H1 (cell line): ENCODE measurements at regions not wholly inside any gene's neighbourhood (a gene's known extent, or its start where the extent isn't known, plus 50 kb on each side); places are given as distances from the start of the nearest gene placed in this dataset.

Experiments
- CTCF ChIA-PET: fragments of 300-600 bp; sonication (Branson Sonifier 250); formaldehyde crosslinking; loops from one replicate; lab custom pipeline; 2021; ENCODE audit not compliant: partially characterized antibody; lab: Charles Lee
- POLR2A ChIA-PET: fragments of 300-600 bp; sonication (Branson Sonifier 250); formaldehyde crosslinking; loops from one replicate; lab custom pipeline; 2021; ENCODE audit warnings: inconsistent platforms; ENCODE audit not compliant: partially characterized antibody; lab: Charles Lee
- DNase-seq, 2 experiments: peaks; one replicate each; pipeline versions ENCODE4 v3.0.0 to v3.0.0-alpha.2; 2010 to 2022; ENCODE audit warnings: low spot score in 2 of 2, low read depth in 1 of 2, mixed read lengths in 1 of 2
- FAIRE-seq: peaks from 2 replicates; lab custom pipeline; 2011; peaks lifted over from hg19 to GRCh38; lab: Jason Lieb, UNC
- H2AFZ ChIP-seq: 2 replicates; pipeline ENCODE4 v1.8.1; 2012; ENCODE audit warnings: low read length, inconsistent platforms
- H2AK5ac ChIP-seq: 2 replicates; pipeline ENCODE4 v1.6.1; 2013; ENCODE audit warnings: low read depth, low read length
- H2BK120ac ChIP-seq: replicated peaks from 2 replicates; pipeline ENCODE3; 2013; ENCODE audit warnings: low read depth, low read length, inconsistent platforms
- H2BK12ac ChIP-seq: 2 replicates; pipeline ENCODE4 v1.6.1; 2013; ENCODE audit warnings: low read depth, low read length
- H2BK15ac ChIP-seq: 2 replicates; pipeline ENCODE4 v1.6.1; 2013; ENCODE audit warnings: low read length
- H2BK20ac ChIP-seq: 2 replicates; pipeline ENCODE4 v1.6.1; 2013; ENCODE audit warnings: low read length
- H2BK5ac ChIP-seq: 2 replicates; pipeline ENCODE4 v1.6.1; 2013; ENCODE audit warnings: low read depth, low read length
- H3K14ac ChIP-seq: 2 replicates; pipeline ENCODE4 v1.6.1; 2013; ENCODE audit warnings: inconsistent platforms; ENCODE audit not compliant: insufficient read length
- H3K18ac ChIP-seq: 2 replicates; pipeline ENCODE4 v1.6.1; 2013; ENCODE audit warnings: low read length; ENCODE audit errors: extremely low read depth
- H3K23ac ChIP-seq: 2 replicates; pipeline ENCODE4 v1.6.1; 2013; ENCODE audit warnings: inconsistent platforms; ENCODE audit not compliant: insufficient read length
- H3K23me2 ChIP-seq: 2 replicates; pipeline ENCODE4 v1.6.1; 2013; ENCODE audit warnings: low read depth, low read length
- H3K27ac ChIP-seq: 2 replicates; pipeline ENCODE4 v1.6.1; 2011; ENCODE audit warnings: low read depth, low read length, inconsistent platforms
- H3K27me3 ChIP-seq, 4 experiments: replicated peaks in 1 of 4; 1 replicate in 1 of 4; 2 replicates in 3 of 4; pipeline versions ENCODE4 v1.6.1 to v1.8.1; 2011 to 2013; ENCODE audit warnings: low read length in 3 of 4, mild to moderate bottlenecking in 3 of 4, inconsistent platforms in 2 of 4, mixed read lengths in 2 of 4, moderate library complexity in 1 of 4; ENCODE audit not compliant: control insufficient read depth in 3 of 4, insufficient read depth in 3 of 4; ENCODE audit errors: extremely low read depth in 1 of 4
- H3K36me3 ChIP-seq, 4 experiments: 2 replicates each; pipeline versions ENCODE4 v1.6.1 to v1.8.1; 2011 to 2013; ENCODE audit warnings: mild to moderate bottlenecking in 4 of 4, low read length in 3 of 4, moderate library complexity in 2 of 4, control low read depth in 1 of 4, inconsistent platforms in 1 of 4; ENCODE audit not compliant: insufficient read depth in 4 of 4, control insufficient read depth in 2 of 4
- H3K4ac ChIP-seq: replicated peaks from 2 replicates; pipeline ENCODE3; 2013; ENCODE audit warnings: low read length, low read depth, mixed read lengths, inconsistent platforms; ENCODE audit not compliant: insufficient read length
- H3K4me1 ChIP-seq, 4 experiments: replicated peaks in 1 of 4; 1 replicate in 1 of 4; 2 replicates in 3 of 4; pipeline versions ENCODE4 v1.6.1 to v1.8.1; 2011 to 2013; ENCODE audit warnings: low read length in 3 of 4, inconsistent platforms in 2 of 4, mixed read lengths in 1 of 4; ENCODE audit not compliant: insufficient read depth in 4 of 4, control insufficient read depth in 3 of 4
- H3K4me2 ChIP-seq, 2 experiments: 2 replicates each; pipeline versions ENCODE4 v1.6.1 to v1.8.1; 2011 to 2013; ENCODE audit warnings: low read depth in 2 of 2, low read length in 2 of 2, control low read depth in 1 of 2, inconsistent platforms in 1 of 2, mild to moderate bottlenecking in 1 of 2; ENCODE audit not compliant: insufficient read depth in 1 of 2
- H3K4me3 ChIP-seq, 4 experiments: fragments of 200-600, 300-600 bp in 1 of 4; sonication (generic), shearing (Covaris generic), sonication (Bioruptor Twin) in 1 of 4; 2 replicates each; pipeline versions ENCODE4 v1.5.1 to v1.8.1; 2011 to 2016; ENCODE audit warnings: low read length in 4 of 4, low read depth in 3 of 4, control low read depth in 2 of 4, inconsistent platforms in 2 of 4, mild to moderate bottlenecking in 2 of 4, mixed read lengths in 1 of 4, moderate library complexity in 1 of 4; ENCODE audit not compliant: insufficient read depth in 2 of 4; ENCODE audit errors: extremely low read depth in 1 of 4
- H3K56ac ChIP-seq: replicated peaks from 2 replicates; pipeline ENCODE3; 2013; ENCODE audit warnings: low read depth, mild to moderate bottlenecking, mixed read lengths, low read length, inconsistent platforms; ENCODE audit not compliant: insufficient read length
- H3K79me1 ChIP-seq: 2 replicates; pipeline ENCODE4 v1.6.1; 2013; ENCODE audit warnings: low read depth, low read length, control low read depth
- H3K79me2 ChIP-seq, 2 experiments: 2 replicates each; pipeline versions ENCODE4 v1.6.1 to v1.8.1; 2012 to 2013; ENCODE audit warnings: low read length in 2 of 2, mild to moderate bottlenecking in 2 of 2, inconsistent platforms in 1 of 2; ENCODE audit not compliant: insufficient read depth in 2 of 2, control insufficient read depth in 1 of 2
- H3K9ac ChIP-seq, 4 experiments: replicated peaks in 1 of 4; 1 replicate in 1 of 4; 2 replicates in 3 of 4; pipeline versions ENCODE4 v1.6.1 to v1.8.1; 2011 to 2013; ENCODE audit warnings: low read depth in 3 of 4, low read length in 3 of 4, control low read depth in 2 of 4, mild to moderate bottlenecking in 2 of 4, moderate library complexity in 2 of 4, inconsistent platforms in 1 of 4; ENCODE audit errors: extremely low read depth in 1 of 4
- H3K9me3 ChIP-seq, 2 experiments: 2 replicates each; pipeline versions ENCODE4 v1.6.1 to v1.8.1; 2012 to 2013; ENCODE audit warnings: mild to moderate bottlenecking in 2 of 2, moderate library complexity in 2 of 2, control low read depth in 1 of 2, inconsistent platforms in 1 of 2, low read depth in 1 of 2, low read length in 1 of 2, mixed read lengths in 1 of 2; ENCODE audit not compliant: insufficient read depth in 2 of 2
- H4K20me1 ChIP-seq, 2 experiments: replicated peaks in 1 of 2; 2 replicates each; pipeline versions ENCODE3 to v1.8.1; 2011 to 2013; ENCODE audit warnings: inconsistent platforms in 2 of 2, low read length in 2 of 2, mild to moderate bottlenecking in 1 of 2; ENCODE audit not compliant: insufficient read depth in 2 of 2, control insufficient read depth in 1 of 2
- H4K5ac ChIP-seq: 2 replicates; pipeline ENCODE4 v1.6.1; 2013; ENCODE audit warnings: low read length, low read depth, mixed read lengths, inconsistent platforms; ENCODE audit not compliant: insufficient read length
- H4K8ac ChIP-seq: 2 replicates; pipeline ENCODE4 v1.8.0; 2013; ENCODE audit warnings: mild to moderate bottlenecking, moderate library complexity, low read length, inconsistent platforms; ENCODE audit not compliant: insufficient read depth; ENCODE audit errors: extremely low read depth
- H4K91ac ChIP-seq: replicated peaks from 2 replicates; pipeline ENCODE3; 2013; ENCODE audit warnings: low read length, mixed read lengths, inconsistent platforms; ENCODE audit not compliant: insufficient read length
- BRCA1 ChIP-seq: IDR thresholded peaks from 2 replicates; pipeline ENCODE4 v1.6.1; 2012; ENCODE audit warnings: low read depth, low read length, improper control_type of control experiment
- CBX5 ChIP-seq: fragments of 300-800, 300-1000 bp; sonication (generic); IDR thresholded peaks from 2 replicates; pipeline ENCODE4 v1.7.1; 2016; ENCODE audit warnings: antibody characterized with exemption, low read length, low read depth
- CBX8 ChIP-seq: fragments of 300-800, 300-1000 bp; sonication (generic); IDR thresholded peaks from 2 replicates; pipeline ENCODE4 v1.7.1; 2016; ENCODE audit warnings: low read depth, low read length, borderline replicate concordance
- CHD1 ChIP-seq: IDR thresholded peaks from 2 replicates; pipeline ENCODE4 v1.6.1; 2012; ENCODE audit warnings: low read depth, low read length, improper control_type of control experiment
- CREB1 ChIP-seq: IDR thresholded peaks from 2 replicates; pipeline ENCODE4 v1.6.1; 2012; ENCODE audit warnings: inconsistent platforms
- CTBP2 ChIP-seq: IDR thresholded peaks from 2 replicates; pipeline ENCODE4 v1.7.0; 2011; ENCODE audit warnings: borderline replicate concordance, mild to moderate bottlenecking, moderate library complexity, mixed read lengths, low read length; ENCODE audit not compliant: insufficient read depth, insufficient read length
- EGR1 ChIP-seq: IDR thresholded peaks from 2 replicates; pipeline ENCODE4 v1.6.1; 2011; ENCODE audit warnings: low read depth, low read length, borderline replicate concordance
- EZH2 ChIP-seq: fragments of 200-600 bp; sonication (generic); IDR thresholded peaks from 2 replicates; pipeline ENCODE4 v1.7.1; 2012; ENCODE audit warnings: low read depth, mild to moderate bottlenecking, moderate library complexity, low read length, inconsistent platforms; ENCODE audit not compliant: severe bottlenecking
- GTF2F1 ChIP-seq: IDR thresholded peaks from 2 replicates; pipeline ENCODE4 v1.6.1; 2012; ENCODE audit warnings: low read depth, low read length, improper control_type of control experiment, borderline replicate concordance
- HDAC6 ChIP-seq: IDR thresholded peaks from one replicate; pipeline ENCODE4 v1.7.1; 2012; ENCODE audit warnings: low read depth, mild to moderate bottlenecking, inconsistent platforms, low read length, moderate library complexity
- NRF1 ChIP-seq: IDR thresholded peaks from 2 replicates; pipeline ENCODE4 v1.6.1; 2011; ENCODE audit warnings: mild to moderate bottlenecking, low read depth, low read length, improper control_type of control experiment
- POU5F1 ChIP-seq: IDR thresholded peaks from 2 replicates; pipeline ENCODE4 v1.6.1; 2011; ENCODE audit warnings: low read depth, mild to moderate bottlenecking, low read length, moderate library complexity
- SP1 ChIP-seq: IDR thresholded peaks from 2 replicates; pipeline ENCODE4 v1.6.1; 2011; ENCODE audit warnings: low read depth, low read length
- SP2 ChIP-seq: IDR thresholded peaks from 2 replicates; pipeline ENCODE4 v1.6.1; 2012; ENCODE audit warnings: mild to moderate bottlenecking, low read length, inconsistent platforms
- TBP ChIP-seq: IDR thresholded peaks from 2 replicates; pipeline ENCODE4 v1.6.1; 2011; ENCODE audit warnings: low read depth, low read length, improper control_type of control experiment
- TEAD4 ChIP-seq: IDR thresholded peaks from 2 replicates; pipeline ENCODE4 v1.6.1; 2012; ENCODE audit warnings: low read depth, low read length, inconsistent platforms, mixed read lengths
- WGBS, 2 experiments: shearing (Covaris generic) in 1 of 2; methylation state at CpG; one replicate each; pipeline versions ENCODE4 v1.1.6 to v1.1.7; 2013 to 2015; ENCODE audit warnings: low lambda C conversion rate in 2 of 2, mixed read lengths in 2 of 2, inconsistent platforms in 1 of 2, low coverage in 1 of 2, missing lambda C conversion rate in 1 of 2; ENCODE audit not compliant: insufficient replicate concordance in 2 of 2, insufficient coverage in 1 of 2, insufficient read length in 1 of 2; ENCODE audit errors: extremely low coverage in 1 of 2, missing lambda C conversion rate in 1 of 2; 5-methylcytosine and 5-hydroxymethylcytosine counted together

DNA sequence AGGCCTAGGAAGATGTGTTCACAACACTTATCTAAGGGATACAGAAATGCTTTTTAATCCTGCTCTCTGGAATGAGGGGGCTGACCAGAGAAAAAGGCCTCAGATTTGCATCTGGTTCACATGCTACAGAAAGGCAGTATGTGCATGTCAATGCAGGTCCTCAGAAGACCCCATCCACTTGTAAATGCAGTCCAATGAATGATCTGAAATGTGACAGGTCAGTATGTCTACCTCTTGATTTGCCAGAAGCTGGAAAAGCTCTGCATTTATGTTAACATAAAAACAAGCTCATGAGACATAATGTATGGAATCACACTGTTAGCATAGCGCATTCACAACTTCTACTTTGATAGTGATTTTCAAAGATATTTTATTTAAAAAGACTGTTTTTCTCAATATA lies 367.4 kb upstream of the CHORDC1 start:
- no peak for DNase-seq
- H2BK15ac ChIP-seq = no peak overlapping the region
- H3K14ac ChIP-seq = no peak overlapping the region
- no peak overlapping the region for H3K9ac ChIP-seq
- no peak overlapping the region for H2AK5ac ChIP-seq
- no peak overlapping the region for H4K91ac ChIP-seq
- H3K4ac ChIP-seq = no peak overlapping the region
- no peaks in the 10 kb centered on the region for H3K27me3 ChIP-seq
- no peak overlapping the region for H2BK5ac ChIP-seq
- H3K36me3 ChIP-seq = no peaks in the 10 kb centered on the region
- H3K56ac ChIP-seq = no peak overlapping the region
- no peak overlapping the region for H3K18ac ChIP-seq
- no peak overlapping the region for H4K8ac ChIP-seq
- no peaks in the 10 kb centered on the region for H3K79me1 ChIP-seq
- no peaks in the 10 kb centered on the region for H3K79me2 ChIP-seq
- ChIA-PET CTCF (interaction anchor here (0.7 kb wide), 1 partner anchor 88 kb away, joined by 3 read pairs; no protein-coding TSS in a partner anchor), POLR2A (no interaction called here)
- H4K5ac ChIP-seq = no peak overlapping the region
- 96% methylated on average over 1 of the region's 1 CpG; no CpG with 5 or more reads in 1 of the 2 experiments for WGBS, 2 experiments
- peaks cover 0 to 6% (median 0%) of the 10 kb centered on the region in 4 experiments; a peak in 1 of 7 replicates for H3K4me1 ChIP-seq
- H3K4me3 ChIP-seq = no peak overlapping the region
- H3K23ac ChIP-seq = no peak overlapping the region
- H3K4me2 ChIP-seq = peak overlapping the region in 1 of 2 experiments; percentile 22; a peak in 1 of 4 replicates
- no peak for FAIRE-seq
- H2BK20ac ChIP-seq = no peak overlapping the region
- H2BK120ac ChIP-seq = no peak overlapping the region
- peaks cover 0 to 3% of the 10 kb centered on the region in 2 experiments; a peak in 1 of 4 replicates for H3K9me3 ChIP-seq
- no peak overlapping the region for H2AFZ ChIP-seq
- TF ChIP-seq CBX5 (no peak), EGR1 (no peak), BRCA1 (no peak), CBX8 (no peak), CHD1 (no peak), GTF2F1 (no peak), CTBP2 (no peak), SP1 (no peak), HDAC6 (no peak), TBP (no peak), CREB1 (no peak), NRF1 (no peak), SP2 (no peak), EZH2 (no peak), POU5F1 (no peak), TEAD4 (no peak)
- TF ChIP-seq, all 59 proteins: peak for 0
- H3K27ac ChIP-seq = no peak overlapping the region
- H2BK12ac ChIP-seq = no peak overlapping the region
- no peaks in the 10 kb centered on the region for H4K20me1 ChIP-seq
- no peaks in the 10 kb centered on the region for H3K23me2 ChIP-seq
